ENCODE measurements at regions not wholly inside any gene's neighbourhood (a gene's known extent, or its start where the extent isn't known, plus 50 kb on each side); places are given as distances from the start of the nearest gene placed in this dataset.

GRCh38 chr3:81853431-81853830, 92.0 kb upstream of the GBE1 start:
- TF ChIP-seq CTCF (IDR thresholded peaks at IDR 0.05) (no peak), POLR2A (IDR thresholded peaks at IDR 0.05) (no peak)

Data from Peyer's patch (tissue), 4 donors.